A549 (cell line): ENCODE measurements at regions not wholly inside any gene's neighbourhood (a gene's known extent, or its start where the extent isn't known, plus 50 kb on each side); places are given as distances from the start of the nearest gene placed in this dataset.

Source experiments
- BHLHE40 ChIP-seq: IDR thresholded peaks from 2 replicates; pipeline ENCODE4 v1.6.1; 2012; ENCODE audit warnings: low read depth, low read length, inconsistent platforms
- CEBPB ChIP-seq, 2 experiments: fragments of >200 bp in 1 of 2; sonication (Bioruptor Twin) in 1 of 2; formaldehyde crosslinking in 1 of 2; IDR thresholded peaks; 2 replicates each; pipeline ENCODE4 v1.6.1; 2012 to 2016
- CHD4 ChIP-seq: fragments of 200-600 bp; sonication (generic); IDR thresholded peaks from 2 replicates; pipeline ENCODE4 v1.6.1; 2016; ENCODE audit warnings: antibody characterized with exemption, mild to moderate bottlenecking, borderline replicate concordance
- EP300 ChIP-seq, 2 experiments: fragments of >200 bp; sonication (Bioruptor Twin); formaldehyde crosslinking; IDR thresholded peaks; 2 replicates in 1 of 2; 3 replicates in 1 of 2; pipeline ENCODE4 v1.6.1; 2016 to 2017
- POLR2A ChIP-seq: IDR thresholded peaks from 2 replicates; pipeline ENCODE4 v1.6.1; 2012; ENCODE audit warnings: mild to moderate bottlenecking, low read length
- RAD21 ChIP-seq, 2 experiments: fragments of >200 bp in 1 of 2; sonication (Bioruptor Twin) in 1 of 2; formaldehyde crosslinking in 1 of 2; IDR thresholded peaks in 1 of 2; conservative IDR thresholded peaks in 1 of 2; 2 replicates in 1 of 2; 3 replicates in 1 of 2; pipeline ENCODE4 v1.6.1; 2012 to 2018; ENCODE audit warnings: inconsistent platforms in 1 of 2
- RCOR1 ChIP-seq: fragments of 150-350 bp; IDR thresholded peaks from 2 replicates; pipeline ENCODE4 v1.6.1; 2014; ENCODE audit warnings: antibody characterized with exemption, low read length, low read depth
- REST ChIP-seq: fragments of 200-600 bp; sonication (generic); IDR thresholded peaks from 2 replicates; pipeline ENCODE4 v1.6.1; 2016; ENCODE audit warnings: antibody characterized with exemption, mild to moderate bottlenecking, moderate library complexity
- RFX5 ChIP-seq: fragments of 450-650 bp; IDR thresholded peaks from 2 replicates; pipeline ENCODE4 v1.7.1; 2014; ENCODE audit warnings: antibody characterized with exemption, mild to moderate bottlenecking, moderate library complexity
- RNF2 ChIP-seq: fragments of 200-600 bp; sonication (generic); IDR thresholded peaks from 2 replicates; pipeline ENCODE4 v1.6.1; 2016; ENCODE audit warnings: low read depth, mild to moderate bottlenecking, antibody characterized with exemption, moderate library complexity, borderline replicate concordance
- TF ChIP-seq, protein P1 (sequence below): fragments of >200 bp; sonication (Bioruptor Twin); formaldehyde crosslinking; IDR thresholded peaks from 3 replicates; pipeline ENCODE4 v1.5.1; 2016
- TF ChIP-seq, protein P2 (sequence below): IDR thresholded peaks from 2 replicates; pipeline ENCODE4 v1.6.1; 2012

DNA sequence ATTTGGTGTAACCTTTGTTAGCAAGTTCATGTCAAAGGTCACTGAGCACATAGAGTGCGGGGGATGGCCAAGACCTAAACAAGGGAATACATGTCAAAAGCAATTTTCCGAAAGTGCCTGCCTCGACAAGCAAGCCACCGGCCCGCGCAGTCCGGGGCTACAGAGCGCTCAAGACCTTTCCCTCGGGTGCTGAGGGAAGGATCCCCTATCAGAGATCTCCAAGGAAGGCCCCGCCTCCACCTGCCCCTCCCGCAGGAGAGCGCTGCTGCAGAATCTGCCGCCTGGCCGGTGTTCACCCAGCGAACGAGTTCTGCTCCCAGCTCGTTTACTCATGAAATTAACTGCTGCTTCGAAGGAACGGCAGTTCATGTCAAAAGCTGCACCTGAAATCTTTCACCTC lies 252.7 kb downstream of the BMP7 start:
- TF ChIP-seq, protein P1, sequence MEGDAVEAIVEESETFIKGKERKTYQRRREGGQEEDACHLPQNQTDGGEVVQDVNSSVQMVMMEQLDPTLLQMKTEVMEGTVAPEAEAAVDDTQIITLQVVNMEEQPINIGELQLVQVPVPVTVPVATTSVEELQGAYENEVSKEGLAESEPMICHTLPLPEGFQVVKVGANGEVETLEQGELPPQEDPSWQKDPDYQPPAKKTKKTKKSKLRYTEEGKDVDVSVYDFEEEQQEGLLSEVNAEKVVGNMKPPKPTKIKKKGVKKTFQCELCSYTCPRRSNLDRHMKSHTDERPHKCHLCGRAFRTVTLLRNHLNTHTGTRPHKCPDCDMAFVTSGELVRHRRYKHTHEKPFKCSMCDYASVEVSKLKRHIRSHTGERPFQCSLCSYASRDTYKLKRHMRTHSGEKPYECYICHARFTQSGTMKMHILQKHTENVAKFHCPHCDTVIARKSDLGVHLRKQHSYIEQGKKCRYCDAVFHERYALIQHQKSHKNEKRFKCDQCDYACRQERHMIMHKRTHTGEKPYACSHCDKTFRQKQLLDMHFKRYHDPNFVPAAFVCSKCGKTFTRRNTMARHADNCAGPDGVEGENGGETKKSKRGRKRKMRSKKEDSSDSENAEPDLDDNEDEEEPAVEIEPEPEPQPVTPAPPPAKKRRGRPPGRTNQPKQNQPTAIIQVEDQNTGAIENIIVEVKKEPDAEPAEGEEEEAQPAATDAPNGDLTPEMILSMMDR, result no peak
- TF ChIP-seq POLR2A (no peak), CEBPB (IDR thresholded peaks at IDR 0.05) (no peak), CHD4 (no peak), RFX5 (no peak), RCOR1 (no peak), EP300 (IDR thresholded peaks at IDR 0.05) (no peak), RAD21 (conservative IDR thresholded peaks at IDR 0.05 in 1 of 2, IDR thresholded peaks at IDR 0.05 in 1 of 2) (no peak), REST (no peak), BHLHE40 (no peak), RNF2 (no peak)
- TF ChIP-seq, protein P2, sequence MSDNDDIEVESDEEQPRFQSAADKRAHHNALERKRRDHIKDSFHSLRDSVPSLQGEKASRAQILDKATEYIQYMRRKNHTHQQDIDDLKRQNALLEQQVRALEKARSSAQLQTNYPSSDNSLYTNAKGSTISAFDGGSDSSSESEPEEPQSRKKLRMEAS, result no peak
